GM23338 (cell line): ENCODE measurements at regions not wholly inside any gene's neighbourhood (a gene's known extent, or its start where the extent isn't known, plus 50 kb on each side); places are given as distances from the start of the nearest gene placed in this dataset.

ENCODE experiments used
- ATAC-seq: fragments of 200-7000 bp; cut with Tn5 transposase; 3 replicates; pipeline ENCODE4 v1.9.1; 2020
- DNase-seq: peaks from one replicate; pipeline ENCODE4 v3.0.0-alpha.2; 2015; ENCODE audit warnings: low spot score
- H2AFZ ChIP-seq: fragments of 200-600 bp; sonication (generic); 2 replicates; pipeline ENCODE4 v1.8.0; 2016; ENCODE audit warnings: antibody characterized with exemption, mild to moderate bottlenecking, moderate library complexity
- H3F3A ChIP-seq: fragments of 200-600 bp; sonication (generic); replicated peaks from 2 replicates; pipeline ENCODE4 v1.8.0; 2017; ENCODE audit warnings: antibody characterized with exemption, mixed run types, low read depth
- H3K27ac ChIP-seq: fragments of 200-600 bp; sonication (generic); 2 replicates; pipeline ENCODE4 v1.6.1; 2016; ENCODE audit warnings: low read depth
- H3K27me3 ChIP-seq: fragments of 200-600 bp; sonication (generic); 2 replicates; pipeline ENCODE4 v1.8.0; 2016; ENCODE audit warnings: mild to moderate bottlenecking, mixed run types, moderate library complexity; ENCODE audit not compliant: insufficient read depth
- H3K36me3 ChIP-seq: fragments of 200-600 bp; sonication (generic); 2 replicates; pipeline ENCODE4 v1.8.0; 2016; ENCODE audit warnings: mild to moderate bottlenecking; ENCODE audit not compliant: insufficient read depth
- H3K4me1 ChIP-seq: fragments of 200-600 bp; sonication (generic); 2 replicates; pipeline ENCODE4 v1.8.0; 2016; ENCODE audit warnings: mild to moderate bottlenecking, moderate library complexity; ENCODE audit not compliant: insufficient read depth
- H3K4me2 ChIP-seq: fragments of 200-600 bp; sonication (generic); 2 replicates; pipeline ENCODE4 v1.7.1; 2017; ENCODE audit warnings: mixed run types
- H3K4me3 ChIP-seq: fragments of 200-600 bp; sonication (generic); 2 replicates; pipeline ENCODE4 v1.6.1; 2016; ENCODE audit warnings: mixed run types
- H3K79me2 ChIP-seq: fragments of 200-600 bp; sonication (generic); replicated peaks from 2 replicates; pipeline ENCODE4 v1.8.0; 2017; ENCODE audit warnings: mild to moderate bottlenecking; ENCODE audit not compliant: insufficient read depth
- H3K9me2 ChIP-seq: fragments of 200-600 bp; sonication (generic); 2 replicates; pipeline ENCODE4 v1.8.0; 2017; ENCODE audit not compliant: insufficient read depth
- H4K20me1 ChIP-seq: fragments of 200-600 bp; sonication (generic); replicated peaks from 2 replicates; pipeline ENCODE4 v1.8.0; 2017; ENCODE audit warnings: mild to moderate bottlenecking; ENCODE audit not compliant: insufficient read depth
- H3K27ac Mint-ChIP-seq: 2 replicates; pipeline ENCODE4 v1.8.0; 2020; ENCODE audit warnings: inconsistent platforms, mild to moderate bottlenecking, moderate library complexity, mixed read lengths
- H3K27me3 Mint-ChIP-seq: 3 replicates; pipeline ENCODE4 v1.8.0; 2022; ENCODE audit warnings: low read depth, mild to moderate bottlenecking, moderate library complexity, mixed read lengths, inconsistent platforms; ENCODE audit not compliant: insufficient read depth, poor library complexity
- H3K36me3 Mint-ChIP-seq: 3 replicates; pipeline ENCODE4 v1.8.0; 2021; ENCODE audit warnings: low read depth, mild to moderate bottlenecking, inconsistent platforms, moderate library complexity, mixed read lengths
- H3K4me1 Mint-ChIP-seq: 3 replicates; pipeline ENCODE4 v1.8.0; 2020; ENCODE audit warnings: mild to moderate bottlenecking, inconsistent platforms, mixed read lengths
- H3K4me3 Mint-ChIP-seq: 3 replicates; pipeline ENCODE4 v1.8.0; 2021; ENCODE audit warnings: moderate library complexity, mild to moderate bottlenecking, inconsistent platforms, mixed read lengths
- H3K9me3 Mint-ChIP-seq: 3 replicates; pipeline ENCODE4 v1.8.0; 2020; ENCODE audit warnings: moderate library complexity, mild to moderate bottlenecking, inconsistent platforms, mixed read lengths
- CREB1 ChIP-seq: fragments of 250-450 bp; sonication (Bioruptor Pico); IDR thresholded peaks from 2 replicates; pipeline ENCODE4 v1.5.0; 2020; ENCODE audit warnings: low read depth, mild to moderate bottlenecking, moderate library complexity
- EZH2 ChIP-seq: fragments of 200-600 bp; sonication (generic); IDR thresholded peaks from one replicate; pipeline ENCODE4 v1.8.0; 2017; ENCODE audit warnings: antibody characterized with exemption, mild to moderate bottlenecking, low read depth; ENCODE audit not compliant: unreplicated experiment
- EZH2phosphoT487 ChIP-seq: fragments of 200-600 bp; sonication (generic); IDR thresholded peaks from one replicate; pipeline ENCODE4 v1.8.1; 2018; ENCODE audit warnings: antibody characterized with exemption; ENCODE audit not compliant: unreplicated experiment
- JUNB ChIP-seq: IDR thresholded peaks from one replicate; pipeline ENCODE4 v1.6.1; 2016; ENCODE audit warnings: antibody characterized with exemption; ENCODE audit not compliant: unreplicated experiment
- NANOG ChIP-seq: IDR thresholded peaks from 2 replicates; pipeline ENCODE4 v1.6.1; 2016; ENCODE audit warnings: antibody characterized with exemption, borderline replicate concordance
- POLR2AphosphoS5 ChIP-seq: IDR thresholded peaks from 2 replicates; pipeline ENCODE4 v1.6.1; 2016; ENCODE audit warnings: antibody characterized with exemption, low read depth
- STAT1 ChIP-seq: IDR thresholded peaks from one replicate; pipeline ENCODE4 v1.6.1; 2016; ENCODE audit warnings: antibody characterized with exemption; ENCODE audit not compliant: unreplicated experiment
- ZNF114 ChIP-seq: fragments of 250-450 bp; sonication (Bioruptor Pico); IDR thresholded peaks from 2 replicates; pipeline ENCODE4 v1.5.0; 2020; ENCODE audit warnings: mild to moderate bottlenecking, moderate library complexity
- ZNF331 ChIP-seq: fragments of 250-450 bp; sonication (Bioruptor Pico); IDR thresholded peaks from 2 replicates; pipeline ENCODE4 v1.5.0; 2020; ENCODE audit warnings: low read depth, mild to moderate bottlenecking, moderate library complexity
- TF ChIP-seq, protein P1 (sequence below): IDR thresholded peaks from 2 replicates; pipeline ENCODE4 v1.6.1; 2016; ENCODE audit warnings: antibody characterized with exemption
- TF ChIP-seq, protein P2 (sequence below), 2 experiments: fragments of 200-600 bp in 1 of 2; sonication (generic) in 1 of 2; conservative IDR thresholded peaks; 2 replicates each; pipeline versions ENCODE4 v1.5.1 to v1.6.1; 2016 to 2017; ENCODE audit warnings: antibody characterized with exemption in 2 of 2, low read depth in 2 of 2, mild to moderate bottlenecking in 2 of 2, moderate library complexity in 1 of 2
- TF ChIP-seq, protein P3 (sequence below): IDR thresholded peaks from one replicate; pipeline ENCODE4 v1.6.1; 2018; ENCODE audit warnings: antibody characterized with exemption; ENCODE audit not compliant: unreplicated experiment
- TF ChIP-seq, protein P4 (sequence below): fragments of 250-450 bp; sonication (Bioruptor Pico); IDR thresholded peaks from 2 replicates; pipeline ENCODE4 v1.5.0; 2020; ENCODE audit warnings: mild to moderate bottlenecking, moderate library complexity

GRCh38 chr5:35543408-35543807 is 74.3 kb upstream of the SPEF2 start:
- Mint-ChIP-seq H3K9me3 (peaks cover 6% of the 10 kb centered on the region; the same call in 2 of the 3 replicates), H3K27ac (no peak overlapping the region), H3K4me1 (no peaks in the 10 kb centered on the region), H3K4me3 (no peak overlapping the region), H3K27me3 (no peaks in the 10 kb centered on the region), H3K36me3 (no peaks in the 10 kb centered on the region)
- Histone ChIP-seq H3K9me2 (0 out of 2 replicates have a peak, but pooled peaks cover 4% of the 10 kb centered on the region), H3F3A (no peaks in the 10 kb centered on the region), H3K4me1 (no peaks in the 10 kb centered on the region), H3K4me3 (no peak overlapping the region), H3K36me3 (no peaks in the 10 kb centered on the region), H3K27ac (no peak overlapping the region), H4K20me1 (no peaks in the 10 kb centered on the region), H3K27me3 (no peaks in the 10 kb centered on the region), H3K79me2 (no peaks in the 10 kb centered on the region), H3K4me2 (no peak overlapping the region), H2AFZ (no peak overlapping the region)
- DNase-seq: no peak
- TF ChIP-seq, protein P1, sequence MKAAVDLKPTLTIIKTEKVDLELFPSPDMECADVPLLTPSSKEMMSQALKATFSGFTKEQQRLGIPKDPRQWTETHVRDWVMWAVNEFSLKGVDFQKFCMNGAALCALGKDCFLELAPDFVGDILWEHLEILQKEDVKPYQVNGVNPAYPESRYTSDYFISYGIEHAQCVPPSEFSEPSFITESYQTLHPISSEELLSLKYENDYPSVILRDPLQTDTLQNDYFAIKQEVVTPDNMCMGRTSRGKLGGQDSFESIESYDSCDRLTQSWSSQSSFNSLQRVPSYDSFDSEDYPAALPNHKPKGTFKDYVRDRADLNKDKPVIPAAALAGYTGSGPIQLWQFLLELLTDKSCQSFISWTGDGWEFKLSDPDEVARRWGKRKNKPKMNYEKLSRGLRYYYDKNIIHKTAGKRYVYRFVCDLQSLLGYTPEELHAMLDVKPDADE: no peak
- TF ChIP-seq, protein P2, sequence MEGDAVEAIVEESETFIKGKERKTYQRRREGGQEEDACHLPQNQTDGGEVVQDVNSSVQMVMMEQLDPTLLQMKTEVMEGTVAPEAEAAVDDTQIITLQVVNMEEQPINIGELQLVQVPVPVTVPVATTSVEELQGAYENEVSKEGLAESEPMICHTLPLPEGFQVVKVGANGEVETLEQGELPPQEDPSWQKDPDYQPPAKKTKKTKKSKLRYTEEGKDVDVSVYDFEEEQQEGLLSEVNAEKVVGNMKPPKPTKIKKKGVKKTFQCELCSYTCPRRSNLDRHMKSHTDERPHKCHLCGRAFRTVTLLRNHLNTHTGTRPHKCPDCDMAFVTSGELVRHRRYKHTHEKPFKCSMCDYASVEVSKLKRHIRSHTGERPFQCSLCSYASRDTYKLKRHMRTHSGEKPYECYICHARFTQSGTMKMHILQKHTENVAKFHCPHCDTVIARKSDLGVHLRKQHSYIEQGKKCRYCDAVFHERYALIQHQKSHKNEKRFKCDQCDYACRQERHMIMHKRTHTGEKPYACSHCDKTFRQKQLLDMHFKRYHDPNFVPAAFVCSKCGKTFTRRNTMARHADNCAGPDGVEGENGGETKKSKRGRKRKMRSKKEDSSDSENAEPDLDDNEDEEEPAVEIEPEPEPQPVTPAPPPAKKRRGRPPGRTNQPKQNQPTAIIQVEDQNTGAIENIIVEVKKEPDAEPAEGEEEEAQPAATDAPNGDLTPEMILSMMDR (conservative IDR thresholded peaks at IDR 0.05; ENCODE audit: low read depth in 2 of 2): no peak
- no peak for TF ChIP-seq NANOG
- TF ChIP-seq CREB1 (CRISPR knock-in tag): no peak
- no peak for TF ChIP-seq JUNB
- TF ChIP-seq, protein P3, sequence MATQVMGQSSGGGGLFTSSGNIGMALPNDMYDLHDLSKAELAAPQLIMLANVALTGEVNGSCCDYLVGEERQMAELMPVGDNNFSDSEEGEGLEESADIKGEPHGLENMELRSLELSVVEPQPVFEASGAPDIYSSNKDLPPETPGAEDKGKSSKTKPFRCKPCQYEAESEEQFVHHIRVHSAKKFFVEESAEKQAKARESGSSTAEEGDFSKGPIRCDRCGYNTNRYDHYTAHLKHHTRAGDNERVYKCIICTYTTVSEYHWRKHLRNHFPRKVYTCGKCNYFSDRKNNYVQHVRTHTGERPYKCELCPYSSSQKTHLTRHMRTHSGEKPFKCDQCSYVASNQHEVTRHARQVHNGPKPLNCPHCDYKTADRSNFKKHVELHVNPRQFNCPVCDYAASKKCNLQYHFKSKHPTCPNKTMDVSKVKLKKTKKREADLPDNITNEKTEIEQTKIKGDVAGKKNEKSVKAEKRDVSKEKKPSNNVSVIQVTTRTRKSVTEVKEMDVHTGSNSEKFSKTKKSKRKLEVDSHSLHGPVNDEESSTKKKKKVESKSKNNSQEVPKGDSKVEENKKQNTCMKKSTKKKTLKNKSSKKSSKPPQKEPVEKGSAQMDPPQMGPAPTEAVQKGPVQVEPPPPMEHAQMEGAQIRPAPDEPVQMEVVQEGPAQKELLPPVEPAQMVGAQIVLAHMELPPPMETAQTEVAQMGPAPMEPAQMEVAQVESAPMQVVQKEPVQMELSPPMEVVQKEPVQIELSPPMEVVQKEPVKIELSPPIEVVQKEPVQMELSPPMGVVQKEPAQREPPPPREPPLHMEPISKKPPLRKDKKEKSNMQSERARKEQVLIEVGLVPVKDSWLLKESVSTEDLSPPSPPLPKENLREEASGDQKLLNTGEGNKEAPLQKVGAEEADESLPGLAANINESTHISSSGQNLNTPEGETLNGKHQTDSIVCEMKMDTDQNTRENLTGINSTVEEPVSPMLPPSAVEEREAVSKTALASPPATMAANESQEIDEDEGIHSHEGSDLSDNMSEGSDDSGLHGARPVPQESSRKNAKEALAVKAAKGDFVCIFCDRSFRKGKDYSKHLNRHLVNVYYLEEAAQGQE: no peak
- TF ChIP-seq STAT1: no peak
- TF ChIP-seq ZNF114: no peak
- TF ChIP-seq, protein P4, sequence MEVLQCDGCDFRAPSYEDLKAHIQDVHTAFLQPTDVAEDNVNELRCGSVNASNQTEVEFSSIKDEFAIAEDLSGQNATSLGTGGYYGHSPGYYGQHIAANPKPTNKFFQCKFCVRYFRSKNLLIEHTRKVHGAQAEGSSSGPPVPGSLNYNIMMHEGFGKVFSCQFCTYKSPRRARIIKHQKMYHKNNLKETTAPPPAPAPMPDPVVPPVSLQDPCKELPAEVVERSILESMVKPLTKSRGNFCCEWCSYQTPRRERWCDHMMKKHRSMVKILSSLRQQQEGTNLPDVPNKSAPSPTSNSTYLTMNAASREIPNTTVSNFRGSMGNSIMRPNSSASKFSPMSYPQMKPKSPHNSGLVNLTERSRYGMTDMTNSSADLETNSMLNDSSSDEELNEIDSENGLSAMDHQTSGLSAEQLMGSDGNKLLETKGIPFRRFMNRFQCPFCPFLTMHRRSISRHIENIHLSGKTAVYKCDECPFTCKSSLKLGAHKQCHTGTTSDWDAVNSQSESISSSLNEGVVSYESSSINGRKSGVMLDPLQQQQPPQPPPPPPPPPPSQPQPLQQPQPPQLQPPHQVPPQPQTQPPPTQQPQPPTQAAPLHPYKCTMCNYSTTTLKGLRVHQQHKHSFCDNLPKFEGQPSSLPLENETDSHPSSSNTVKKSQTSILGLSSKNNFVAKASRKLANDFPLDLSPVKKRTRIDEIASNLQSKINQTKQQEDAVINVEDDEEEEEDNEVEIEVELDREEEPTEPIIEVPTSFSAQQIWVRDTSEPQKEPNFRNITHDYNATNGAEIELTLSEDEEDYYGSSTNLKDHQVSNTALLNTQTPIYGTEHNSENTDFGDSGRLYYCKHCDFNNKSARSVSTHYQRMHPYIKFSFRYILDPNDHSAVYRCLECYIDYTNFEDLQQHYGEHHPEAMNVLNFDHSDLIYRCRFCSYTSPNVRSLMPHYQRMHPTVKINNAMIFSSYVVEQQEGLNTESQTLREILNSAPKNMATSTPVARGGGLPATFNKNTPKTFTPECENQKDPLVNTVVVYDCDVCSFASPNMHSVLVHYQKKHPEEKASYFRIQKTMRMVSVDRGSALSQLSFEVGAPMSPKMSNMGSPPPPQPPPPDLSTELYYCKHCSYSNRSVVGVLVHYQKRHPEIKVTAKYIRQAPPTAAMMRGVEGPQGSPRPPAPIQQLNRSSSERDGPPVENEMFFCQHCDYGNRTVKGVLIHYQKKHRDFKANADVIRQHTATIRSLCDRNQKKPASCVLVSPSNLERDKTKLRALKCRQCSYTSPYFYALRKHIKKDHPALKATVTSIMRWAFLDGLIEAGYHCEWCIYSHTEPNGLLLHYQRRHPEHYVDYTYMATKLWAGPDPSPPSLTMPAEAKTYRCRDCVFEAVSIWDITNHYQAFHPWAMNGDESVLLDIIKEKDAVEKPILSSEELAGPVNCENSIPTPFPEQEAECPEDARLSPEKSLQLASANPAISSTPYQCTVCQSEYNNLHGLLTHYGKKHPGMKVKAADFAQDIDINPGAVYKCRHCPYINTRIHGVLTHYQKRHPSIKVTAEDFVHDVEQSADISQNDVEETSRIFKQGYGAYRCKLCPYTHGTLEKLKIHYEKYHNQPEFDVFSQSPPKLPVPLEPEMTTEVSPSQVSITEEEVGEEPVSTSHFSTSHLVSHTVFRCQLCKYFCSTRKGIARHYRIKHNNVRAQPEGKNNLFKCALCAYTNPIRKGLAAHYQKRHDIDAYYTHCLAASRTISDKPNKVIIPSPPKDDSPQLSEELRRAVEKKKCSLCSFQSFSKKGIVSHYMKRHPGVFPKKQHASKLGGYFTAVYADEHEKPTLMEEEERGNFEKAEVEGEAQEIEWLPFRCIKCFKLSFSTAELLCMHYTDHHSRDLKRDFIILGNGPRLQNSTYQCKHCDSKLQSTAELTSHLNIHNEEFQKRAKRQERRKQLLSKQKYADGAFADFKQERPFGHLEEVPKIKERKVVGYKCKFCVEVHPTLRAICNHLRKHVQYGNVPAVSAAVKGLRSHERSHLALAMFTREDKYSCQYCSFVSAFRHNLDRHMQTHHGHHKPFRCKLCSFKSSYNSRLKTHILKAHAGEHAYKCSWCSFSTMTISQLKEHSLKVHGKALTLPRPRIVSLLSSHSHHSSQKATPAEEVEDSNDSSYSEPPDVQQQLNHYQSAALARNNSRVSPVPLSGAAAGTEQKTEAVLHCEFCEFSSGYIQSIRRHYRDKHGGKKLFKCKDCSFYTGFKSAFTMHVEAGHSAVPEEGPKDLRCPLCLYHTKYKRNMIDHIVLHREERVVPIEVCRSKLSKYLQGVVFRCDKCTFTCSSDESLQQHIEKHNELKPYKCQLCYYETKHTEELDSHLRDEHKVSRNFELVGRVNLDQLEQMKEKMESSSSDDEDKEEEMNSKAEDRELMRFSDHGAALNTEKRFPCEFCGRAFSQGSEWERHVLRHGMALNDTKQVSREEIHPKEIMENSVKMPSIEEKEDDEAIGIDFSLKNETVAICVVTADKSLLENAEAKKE: no peak
- TF ChIP-seq EZH2phosphoT487: no peak
- TF ChIP-seq ZNF331 (CRISPR knock-in tag): no peak
- no peak for TF ChIP-seq POLR2AphosphoS5
- no peak for TF ChIP-seq EZH2
- no peak for ATAC-seq
